HEK293T (cell line): ENCODE measurements at regions not wholly inside any gene's neighbourhood (a gene's known extent, or its start where the extent isn't known, plus 50 kb on each side); places are given as distances from the start of the nearest gene placed in this dataset.

Experiments used
- FOXK2 ChIP-seq: fragments of 450-650 bp; IDR thresholded peaks from 2 replicates; pipeline ENCODE4 v1.6.1; 2016; ENCODE audit warnings: mild to moderate bottlenecking
- SP1 ChIP-seq: fragments of 450-650 bp; IDR thresholded peaks from 2 replicates; pipeline ENCODE4 v1.6.1; 2017

DNA sequence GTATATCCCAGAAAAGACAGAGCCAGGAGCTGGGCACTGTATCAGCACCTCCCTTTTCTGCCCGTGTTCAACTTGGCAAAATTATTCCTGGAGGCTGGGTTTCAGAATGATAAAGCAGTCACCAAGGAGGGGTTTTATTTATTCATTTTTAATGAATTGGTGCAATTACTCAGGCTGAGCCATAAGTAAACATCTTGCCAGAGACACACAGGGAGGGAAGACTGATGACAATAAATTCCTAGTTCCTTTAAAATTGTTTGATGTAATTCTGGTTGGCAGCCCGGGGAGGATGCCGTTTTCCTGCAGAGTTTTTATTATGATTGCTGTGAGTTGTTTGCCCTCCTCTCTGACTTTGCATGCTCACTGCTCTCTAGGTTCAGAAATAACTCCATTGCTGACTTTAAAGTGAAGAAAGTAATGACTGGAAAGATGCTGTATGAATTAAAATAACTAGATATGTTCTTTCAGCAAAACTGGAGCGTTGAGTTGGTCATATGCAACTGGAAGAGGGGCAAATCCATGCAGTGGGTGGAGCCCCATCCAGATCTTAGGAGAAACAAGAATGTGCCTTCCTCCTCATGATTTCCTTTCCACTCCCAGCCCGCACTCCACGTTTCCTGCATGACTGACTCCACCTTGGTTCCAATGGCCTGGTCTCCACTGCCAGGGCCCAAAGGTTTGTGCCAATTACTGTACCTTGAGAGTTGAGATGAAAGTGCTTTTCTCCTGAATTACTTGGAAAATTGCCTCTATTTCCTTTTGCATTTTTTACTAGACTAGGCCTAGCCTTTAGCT lies 182.1 kb downstream of the RFC3 start:
- TF ChIP-seq SP1 (no peak), FOXK2 (no peak)
